Neural crest cell (in vitro differentiated cells): ENCODE measurements at regions not wholly inside any gene's neighbourhood (a gene's known extent, or its start where the extent isn't known, plus 50 kb on each side); places are given as distances from the start of the nearest gene placed in this dataset.

Experiments
- DNase-seq: peaks from one replicate; pipeline ENCODE4 v3.0.0; 2021; ENCODE audit warnings: low read depth, mixed read lengths, low spot score
- H3K27ac Mint-ChIP-seq: one replicate; pipeline ENCODE4 v1.8.0; 2021; ENCODE audit warnings: mild to moderate bottlenecking, mixed read lengths; ENCODE audit not compliant: unreplicated experiment
- H3K27me3 Mint-ChIP-seq: 2 replicates; pipeline ENCODE4 v1.8.0; 2021; ENCODE audit warnings: low read depth, mild to moderate bottlenecking, mixed read lengths
- H3K36me3 Mint-ChIP-seq: 2 replicates; pipeline ENCODE4 v1.8.0; 2021; ENCODE audit warnings: low read depth, mild to moderate bottlenecking, mixed read lengths
- H3K4me1 Mint-ChIP-seq: 2 replicates; pipeline ENCODE4 v1.8.0; 2021; ENCODE audit warnings: mixed read lengths
- H3K4me3 Mint-ChIP-seq: one replicate; pipeline ENCODE4 v1.8.0; 2021; ENCODE audit warnings: mild to moderate bottlenecking, mixed read lengths
- H3K9me3 Mint-ChIP-seq: 2 replicates; pipeline ENCODE4 v1.8.0; 2021; ENCODE audit warnings: mixed read lengths
- CTCF ChIP-seq: fragments of 200-600 bp; sonication (generic); conservative IDR thresholded peaks from 2 replicates; pipeline ENCODE4 v1.5.0; 2021; ENCODE audit warnings: antibody characterized with exemption, mild to moderate bottlenecking

GRCh38 chr4:38320343-38320695, 343.7 kb upstream of the KLF3 start:
- Mint-ChIP-seq H3K4me1 (peaks cover 38% of the 10 kb centered on the region), H3K27me3 (no peaks in the 10 kb centered on the region), H3K27ac (peak overlapping the region; percentile 65), H3K36me3 (peaks cover 3% of the 10 kb centered on the region), H3K9me3 (peaks cover 13% of the 10 kb centered on the region), H3K4me3 (no peak overlapping the region)
- no peak for DNase-seq
- TF ChIP-seq CTCF = no peak

DNA sequence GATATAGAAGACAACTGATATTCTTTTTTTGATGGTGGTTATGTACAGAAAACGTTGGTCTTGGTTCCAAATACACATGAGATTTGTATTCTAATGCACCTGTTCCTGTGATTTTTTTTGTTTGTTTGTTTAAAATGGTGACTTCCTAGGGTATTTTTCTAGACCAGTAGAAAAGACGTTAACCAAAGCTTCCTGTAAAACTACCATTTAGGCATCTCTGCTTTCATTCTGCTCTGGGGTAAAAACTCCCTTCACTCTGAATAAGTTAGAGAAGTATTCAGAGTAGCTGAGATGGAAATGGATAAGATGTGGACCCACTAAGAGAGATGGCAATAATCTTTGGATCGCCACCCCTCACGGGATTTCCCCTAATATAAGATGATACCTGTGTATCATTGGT, 343.2 kb upstream of the KLF3 start:
- Mint-ChIP-seq H3K4me3 (no peak overlapping the region), H3K27ac (no peak overlapping the region), H3K4me1 (peaks cover 34% of the 10 kb centered on the region), H3K36me3 (peaks cover 3% of the 10 kb centered on the region), H3K27me3 (no peaks in the 10 kb centered on the region), H3K9me3 (peaks cover 13% of the 10 kb centered on the region)
- DNase-seq = no peak
- no peak for TF ChIP-seq CTCF

DNA sequence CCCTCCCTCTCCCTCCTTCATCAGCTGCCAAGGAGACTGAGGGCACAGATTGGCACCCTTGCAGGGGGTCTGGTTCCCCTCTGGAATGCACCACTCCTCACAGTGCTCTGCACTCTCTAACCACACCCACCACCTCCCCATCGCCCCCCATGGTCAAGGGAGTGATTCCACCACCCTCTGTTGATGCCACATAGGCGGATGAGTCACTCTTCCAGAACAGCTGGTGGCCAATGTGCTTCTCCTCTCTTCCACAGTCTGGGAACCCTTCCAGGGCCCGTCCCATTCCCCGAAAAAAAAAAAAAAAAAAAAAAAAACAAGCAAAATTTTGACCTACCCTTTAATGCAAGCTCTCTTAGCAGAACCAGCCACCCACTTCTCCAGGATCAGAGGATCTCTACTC, 341.3 kb upstream of the KLF3 start:
- Mint-ChIP-seq H3K27ac (no peak overlapping the region), H3K27me3 (no peaks in the 10 kb centered on the region), H3K9me3 (peaks cover 13% of the 10 kb centered on the region), H3K4me3 (no peak overlapping the region), H3K36me3 (peaks cover 3% of the 10 kb centered on the region), H3K4me1 (peaks cover 31% of the 10 kb centered on the region)
- no peak for TF ChIP-seq CTCF
- no peak for DNase-seq

GRCh38 chr4:38323141-38323641, 340.8 kb upstream of the KLF3 start:
- no peak overlapping the region for H3K4me3 Mint-ChIP-seq
- H3K27me3 Mint-ChIP-seq = no peaks in the 10 kb centered on the region
- H3K9me3 Mint-ChIP-seq = peaks cover 13% of the 10 kb centered on the region
- peak overlapping the region; percentile 27 for H3K27ac Mint-ChIP-seq
- H3K36me3 Mint-ChIP-seq = peaks cover 3% of the 10 kb centered on the region
- H3K4me1 Mint-ChIP-seq = peaks cover 34% of the 10 kb centered on the region
- TF ChIP-seq CTCF = no peak
- no peak for DNase-seq

GRCh38 chr4:38324861-38325628, 339.0 kb upstream of the KLF3 start:
- Mint-ChIP-seq H3K4me1 (peaks cover 30% of the 10 kb centered on the region), H3K36me3 (peaks cover 3% of the 10 kb centered on the region), H3K27me3 (no peaks in the 10 kb centered on the region), H3K9me3 (peaks cover 13% of the 10 kb centered on the region), H3K4me3 (no peak overlapping the region), H3K27ac (no peak overlapping the region)
- DNase-seq = no peak
- TF ChIP-seq CTCF = no peak
